Breast epithelium (tissue), 3 donors: ENCODE measurements at regions not wholly inside any gene's neighbourhood (a gene's known extent, or its start where the extent isn't known, plus 50 kb on each side); places are given as distances from the start of the nearest gene placed in this dataset.

Source experiments
- CTCF ChIP-seq, 3 donors: fragments of 450-650 bp; IDR thresholded peaks; one replicate each; pipeline ENCODE4 v1.5.1; 2016 to 2017; ENCODE audit warnings: antibody characterized with exemption in 3 of 3, mild to moderate bottlenecking in 3 of 3, moderate library complexity in 3 of 3
- POLR2A ChIP-seq: fragments of 450-650 bp; IDR thresholded peaks from one replicate; pipeline ENCODE4 v1.6.1; 2016; ENCODE audit warnings: antibody characterized with exemption, mild to moderate bottlenecking, moderate library complexity

DNA sequence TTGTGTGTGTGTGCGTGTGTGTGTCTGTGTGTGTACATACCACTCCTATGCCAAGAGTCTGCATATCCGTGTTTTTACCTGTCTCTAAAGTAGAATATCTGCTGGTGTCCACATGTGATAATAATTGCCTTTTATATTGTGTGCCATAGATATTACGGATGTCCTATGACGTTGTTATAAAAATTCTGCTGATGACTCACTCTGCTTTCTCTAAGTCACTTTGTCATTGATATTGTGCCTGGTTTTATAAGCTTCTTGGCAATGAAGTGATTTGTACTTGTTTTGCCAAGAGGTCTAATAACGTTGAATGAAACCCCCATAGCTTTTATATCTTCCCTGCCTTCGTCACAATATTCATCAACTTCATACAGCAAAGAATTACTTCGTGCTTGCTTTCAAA lies 102.6 kb upstream of the C1GALT1C1 start:
- TF ChIP-seq CTCF (IDR thresholded peaks at IDR 0.05) (no peak), POLR2A (no peak)
